ENCODE measurements at regions not wholly inside any gene's neighbourhood (a gene's known extent, or its start where the extent isn't known, plus 50 kb on each side); places are given as distances from the start of the nearest gene placed in this dataset.
"Not testable (repeated sequence)": the region's sequence is repeated elsewhere in the genome, so short reads cannot be mapped to it uniquely, and the experiment has no call there.

GRCh38 chr10:78096486-78096885 lies 62.8 kb downstream of the RPS24 start:
- DNase-seq, result not testable (repeated sequence)

- DNase-seq, result not testable (repeated sequence)
Measured at GRCh38 chr10:78102593-78102992, 68.9 kb downstream of the RPS24 start.

GRCh38 chr10:78109210-78109609 lies 75.5 kb downstream of the RPS24 start:
- no peak for DNase-seq

GRCh38 chr10:78115135-78115853 lies 81.6 kb downstream of the RPS24 start:
- DNase-seq, result no peak

GRCh38 chr10:78116361-78116760 lies 82.7 kb downstream of the RPS24 start:
- no peak for DNase-seq

GRCh38 chr10:78118591-78118990 lies 84.9 kb downstream of the RPS24 start:
- no peak for DNase-seq

GRCh38 chr10:78121801-78122200 lies 88.1 kb downstream of the RPS24 start:
- no peak for DNase-seq

- no peak for DNase-seq
Measured at GRCh38 chr10:78124167-78124566, 90.5 kb downstream of the RPS24 start.

GRCh38 chr10:78129211-78129610 lies 95.5 kb downstream of the RPS24 start:
- DNase-seq, result no peak

- DNase-seq, result no peak
Measured at GRCh38 chr10:78130966-78131710, 97.5 kb downstream of the RPS24 start.

GRCh38 chr10:78134773-78135306 lies 101.2 kb downstream of the RPS24 start:
- DNase-seq, result no peak

GRCh38 chr10:78137147-78137546 lies 103.5 kb downstream of the RPS24 start:
- DNase-seq, result no peak

- no peak for DNase-seq
Measured at GRCh38 chr10:78139341-78139740, 105.7 kb downstream of the RPS24 start.

GRCh38 chr10:78140066-78140630 lies 106.5 kb downstream of the RPS24 start:
- no peak for DNase-seq

GRCh38 chr10:78143576-78143975 lies 109.9 kb downstream of the RPS24 start:
- DNase-seq, result no peak

- DNase-seq, result no peak
Measured at GRCh38 chr10:78146200-78146599, 112.5 kb downstream of the RPS24 start.

- no peak for DNase-seq
Measured at GRCh38 chr10:78147202-78147601, 113.5 kb downstream of the RPS24 start.

GRCh38 chr10:78148216-78148960 lies 114.7 kb downstream of the RPS24 start:
- no peak for DNase-seq

GRCh38 chr10:78148961-78149612 lies 115.4 kb downstream of the RPS24 start:
- no peak for DNase-seq

- DNase-seq, result no peak
Measured at GRCh38 chr10:78150756-78151155, 117.1 kb downstream of the RPS24 start.

GRCh38 chr10:78155722-78156121 lies 122.1 kb downstream of the RPS24 start:
- DNase-seq, result no peak

- no peak for DNase-seq
Measured at GRCh38 chr10:78160591-78160990, 126.9 kb downstream of the RPS24 start.

- DNase-seq, result no peak
Measured at GRCh38 chr10:78162853-78163252, 129.2 kb downstream of the RPS24 start.

Measured in Kasumi-1 (cell line).